ENCODE measurements at regions not wholly inside any gene's neighbourhood (a gene's known extent, or its start where the extent isn't known, plus 50 kb on each side); places are given as distances from the start of the nearest gene placed in this dataset.

DNA sequence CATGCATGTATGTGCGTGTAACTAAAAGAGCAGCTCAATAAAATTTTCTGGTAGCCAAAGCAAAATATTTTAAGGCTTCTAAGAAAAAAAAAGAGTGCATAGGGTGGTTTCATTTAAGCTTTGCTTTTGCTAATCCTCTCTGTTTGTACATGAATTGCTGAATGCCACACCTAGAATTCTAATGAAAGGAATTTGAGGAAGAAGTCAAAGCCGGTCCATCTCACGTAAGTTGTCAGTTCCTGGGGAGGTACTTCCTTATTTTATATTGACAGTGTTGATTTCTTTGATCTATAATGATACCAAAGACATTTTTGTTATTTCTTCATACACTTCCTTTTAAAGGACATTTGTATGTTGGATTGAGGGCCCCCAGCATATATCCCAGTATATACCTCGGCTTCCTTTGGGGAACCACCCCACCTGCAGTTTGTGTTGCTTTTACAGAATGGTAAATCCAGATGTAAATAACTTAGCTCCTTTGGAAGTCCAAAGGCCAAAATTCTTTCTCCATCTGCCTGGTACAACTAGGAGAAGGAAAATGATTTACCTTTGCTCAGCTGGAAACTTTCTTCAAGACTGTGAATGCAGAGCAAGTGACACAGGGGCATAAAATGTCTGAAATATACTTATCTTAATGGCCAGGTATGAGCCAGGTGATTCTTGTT is 420.9 kb upstream of the ATP2B1 start:
- TF ChIP-seq POLR2A (IDR thresholded peaks at IDR 0.05; ENCODE audit: low read depth, low read length) (no peak), POLR2AphosphoS5 (IDR thresholded peaks at IDR 0.05; ENCODE audit: low read depth, low read length) (no peak)
